ENCODE measurements at regions not wholly inside any gene's neighbourhood (a gene's known extent, or its start where the extent isn't known, plus 50 kb on each side); places are given as distances from the start of the nearest gene placed in this dataset.
A peak's percentile ranks its signal among the peaks of the same experiment; 100 is the strongest.

DNA sequence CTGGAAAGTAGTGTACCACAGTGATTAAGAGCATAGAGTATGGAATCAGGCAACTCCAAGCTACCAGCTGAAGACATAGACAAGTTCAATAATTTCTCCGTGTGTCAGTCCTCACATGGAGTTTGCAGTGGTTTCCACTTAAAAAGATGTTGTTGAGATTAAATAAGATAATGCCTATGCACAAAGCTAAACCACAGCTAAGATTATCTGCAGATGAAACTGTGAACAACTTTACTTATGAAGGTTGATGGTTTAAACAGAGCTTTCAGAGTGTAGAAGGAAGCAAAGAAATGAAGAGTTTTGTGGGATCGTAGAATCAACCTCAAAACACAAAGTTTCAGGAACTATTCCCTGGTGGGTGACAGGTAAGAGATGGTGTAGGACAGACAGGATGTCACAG lies 223.5 kb upstream of the IL12B start:
- intact Hi-C loops (cut with DNase I): no loop called here
- Histone ChIP-seq H3K4me1 (no peaks in the 10 kb centered on the region), H3K9me3 (no peaks in the 10 kb centered on the region), H3K4me3 (no peak overlapping the region), H3K36me3 (no peaks in the 10 kb centered on the region), H3K27ac (no peak overlapping the region), H3K27me3 (no peaks in the 10 kb centered on the region)
- no peak for DNase-seq
- ATAC-seq: no peak
- TF ChIP-seq, protein P1, sequence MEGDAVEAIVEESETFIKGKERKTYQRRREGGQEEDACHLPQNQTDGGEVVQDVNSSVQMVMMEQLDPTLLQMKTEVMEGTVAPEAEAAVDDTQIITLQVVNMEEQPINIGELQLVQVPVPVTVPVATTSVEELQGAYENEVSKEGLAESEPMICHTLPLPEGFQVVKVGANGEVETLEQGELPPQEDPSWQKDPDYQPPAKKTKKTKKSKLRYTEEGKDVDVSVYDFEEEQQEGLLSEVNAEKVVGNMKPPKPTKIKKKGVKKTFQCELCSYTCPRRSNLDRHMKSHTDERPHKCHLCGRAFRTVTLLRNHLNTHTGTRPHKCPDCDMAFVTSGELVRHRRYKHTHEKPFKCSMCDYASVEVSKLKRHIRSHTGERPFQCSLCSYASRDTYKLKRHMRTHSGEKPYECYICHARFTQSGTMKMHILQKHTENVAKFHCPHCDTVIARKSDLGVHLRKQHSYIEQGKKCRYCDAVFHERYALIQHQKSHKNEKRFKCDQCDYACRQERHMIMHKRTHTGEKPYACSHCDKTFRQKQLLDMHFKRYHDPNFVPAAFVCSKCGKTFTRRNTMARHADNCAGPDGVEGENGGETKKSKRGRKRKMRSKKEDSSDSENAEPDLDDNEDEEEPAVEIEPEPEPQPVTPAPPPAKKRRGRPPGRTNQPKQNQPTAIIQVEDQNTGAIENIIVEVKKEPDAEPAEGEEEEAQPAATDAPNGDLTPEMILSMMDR (IDR thresholded peaks at IDR 0.05): no peak

DNA sequence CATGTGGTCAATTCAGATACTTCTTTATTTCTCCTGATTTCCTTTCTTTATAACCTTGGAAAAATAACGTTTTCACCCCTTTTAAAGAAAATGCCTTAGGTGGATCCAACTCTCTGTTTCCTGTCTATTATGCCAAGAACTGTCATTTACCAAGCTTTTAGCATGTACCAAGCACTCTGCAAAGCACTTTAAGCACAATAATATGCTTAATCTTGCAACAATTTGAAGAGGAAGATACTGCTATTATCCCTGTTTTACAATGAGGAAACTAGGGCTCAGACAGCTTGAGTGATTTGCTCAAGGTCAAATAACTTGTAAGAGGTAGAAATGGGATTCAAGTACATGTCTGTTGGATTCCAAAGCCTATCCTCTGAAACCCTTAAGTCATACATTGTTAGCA lies 224.8 kb upstream of the IL12B start:
- H3K9me3 ChIP-seq: no peaks in the 10 kb centered on the region
- TF ChIP-seq, protein P1 (IDR thresholded peaks at IDR 0.05): no peak
- no peaks in the 10 kb centered on the region for H3K36me3 ChIP-seq
- H3K27ac ChIP-seq: no peak overlapping the region
- DNase-seq: no peak
- H3K27me3 ChIP-seq: no peaks in the 10 kb centered on the region
- ATAC-seq: no peak
- intact Hi-C loops (cut with DNase I): no loop called here
- no peak overlapping the region for H3K4me3 ChIP-seq
- H3K4me1 ChIP-seq: no peaks in the 10 kb centered on the region

DNA sequence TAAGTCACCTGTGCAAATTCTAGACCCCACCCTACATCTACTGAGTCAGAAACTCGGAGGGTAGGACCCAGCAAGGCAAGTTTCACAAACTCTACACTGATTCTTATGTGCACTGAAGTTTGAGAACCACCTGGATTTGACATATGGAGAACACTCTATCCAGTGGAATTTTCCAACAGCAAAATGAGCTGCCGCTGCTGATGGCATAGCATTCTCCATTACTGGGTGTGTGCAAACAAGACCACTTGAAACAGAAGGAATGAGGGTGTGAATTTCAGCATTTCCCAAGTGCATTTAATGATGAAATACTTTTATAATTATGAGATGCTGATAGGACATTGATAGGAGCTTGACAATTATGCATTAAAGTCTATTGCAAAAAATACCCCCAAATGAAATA lies 229.1 kb upstream of the IL12B start:
- DNase-seq: no peak
- H3K27me3 ChIP-seq: no peaks in the 10 kb centered on the region
- H3K36me3 ChIP-seq: no peaks in the 10 kb centered on the region
- intact Hi-C loops (cut with DNase I): no loop called here
- no peak overlapping the region for H3K4me3 ChIP-seq
- H3K4me1 ChIP-seq: no peaks in the 10 kb centered on the region
- H3K9me3 ChIP-seq: no peaks in the 10 kb centered on the region
- H3K27ac ChIP-seq: peak overlapping the region in 1 of 2 donors; percentile 5
- TF ChIP-seq, protein P1 (IDR thresholded peaks at IDR 0.05): no peak
- peak; percentile 81 for ATAC-seq

DNA sequence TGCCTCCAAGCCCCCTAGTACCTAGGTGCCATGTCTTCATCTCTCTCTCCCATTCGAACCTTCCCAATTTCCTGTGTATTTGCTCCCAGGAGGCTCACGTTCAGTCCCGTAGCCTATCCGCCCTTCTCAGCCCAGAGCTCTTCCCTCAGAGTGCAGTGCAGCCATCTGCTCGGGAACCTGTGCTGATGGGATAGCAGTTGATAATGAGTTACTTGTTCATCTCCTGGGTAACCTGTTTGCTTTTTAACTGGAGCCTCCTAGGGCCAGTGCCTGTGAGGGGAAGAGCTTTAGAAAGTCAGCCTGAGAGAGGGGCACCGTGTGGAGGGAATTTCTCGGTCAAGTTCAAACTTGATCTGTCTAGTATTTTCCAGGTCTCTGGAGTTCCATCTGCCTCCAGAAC lies 229.8 kb upstream of the IL12B start:
- DNase-seq: no peak
- TF ChIP-seq, protein P1 (IDR thresholded peaks at IDR 0.05): no peak
- no peaks in the 10 kb centered on the region for H3K27me3 ChIP-seq
- H3K4me1 ChIP-seq: no peaks in the 10 kb centered on the region
- H3K27ac ChIP-seq: no peak overlapping the region
- intact Hi-C loops (cut with DNase I): no loop called here
- ATAC-seq: no peak
- no peaks in the 10 kb centered on the region for H3K9me3 ChIP-seq
- H3K36me3 ChIP-seq: no peaks in the 10 kb centered on the region
- H3K4me3 ChIP-seq: no peak overlapping the region

DNA sequence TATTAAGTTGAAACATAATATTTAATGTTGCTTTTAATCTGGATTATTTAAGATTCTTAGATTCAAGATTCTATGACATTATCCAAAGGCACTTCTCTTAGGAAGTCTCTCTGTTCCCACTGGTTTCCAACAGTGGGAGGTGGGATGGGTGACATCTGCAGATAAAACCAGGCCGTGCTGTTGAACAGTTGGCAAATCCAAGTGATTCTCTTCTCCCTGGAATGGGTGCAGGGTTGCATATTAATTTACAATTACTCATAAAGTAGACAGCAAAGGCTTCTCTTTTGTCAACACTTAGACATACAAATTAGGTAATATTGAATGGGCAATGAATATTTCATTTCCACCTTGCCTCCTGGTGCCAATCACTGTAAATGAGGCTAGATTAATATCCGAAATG lies 233.7 kb upstream of the IL12B start:
- Histone ChIP-seq H3K4me3 (no peak overlapping the region), H3K27ac (no peak overlapping the region), H3K4me1 (no peaks in the 10 kb centered on the region), H3K36me3 (no peaks in the 10 kb centered on the region), H3K27me3 (no peaks in the 10 kb centered on the region), H3K9me3 (no peaks in the 10 kb centered on the region)
- intact Hi-C loops (cut with DNase I): no loop called here
- TF ChIP-seq, protein P1 (IDR thresholded peaks at IDR 0.05): no peak
- DNase-seq (no peak), ATAC-seq (no peak)
